GM23338 (cell line): ENCODE measurements at regions not wholly inside any gene's neighbourhood (a gene's known extent, or its start where the extent isn't known, plus 50 kb on each side); places are given as distances from the start of the nearest gene placed in this dataset.

Experiments used
- ATAC-seq: fragments of 200-7000 bp; cut with Tn5 transposase; 3 replicates; pipeline ENCODE4 v1.9.1; 2020
- DNase-seq: peaks from one replicate; pipeline ENCODE4 v3.0.0-alpha.2; 2015; ENCODE audit warnings: low spot score
- H2AFZ ChIP-seq: fragments of 200-600 bp; sonication (generic); 2 replicates; pipeline ENCODE4 v1.8.0; 2016; ENCODE audit warnings: antibody characterized with exemption, mild to moderate bottlenecking, moderate library complexity
- H3F3A ChIP-seq: fragments of 200-600 bp; sonication (generic); replicated peaks from 2 replicates; pipeline ENCODE4 v1.8.0; 2017; ENCODE audit warnings: antibody characterized with exemption, mixed run types, low read depth
- H3K27ac ChIP-seq: fragments of 200-600 bp; sonication (generic); 2 replicates; pipeline ENCODE4 v1.6.1; 2016; ENCODE audit warnings: low read depth
- H3K27me3 ChIP-seq: fragments of 200-600 bp; sonication (generic); 2 replicates; pipeline ENCODE4 v1.8.0; 2016; ENCODE audit warnings: mild to moderate bottlenecking, mixed run types, moderate library complexity; ENCODE audit not compliant: insufficient read depth
- H3K36me3 ChIP-seq: fragments of 200-600 bp; sonication (generic); 2 replicates; pipeline ENCODE4 v1.8.0; 2016; ENCODE audit warnings: mild to moderate bottlenecking; ENCODE audit not compliant: insufficient read depth
- H3K4me1 ChIP-seq: fragments of 200-600 bp; sonication (generic); 2 replicates; pipeline ENCODE4 v1.8.0; 2016; ENCODE audit warnings: mild to moderate bottlenecking, moderate library complexity; ENCODE audit not compliant: insufficient read depth
- H3K4me2 ChIP-seq: fragments of 200-600 bp; sonication (generic); 2 replicates; pipeline ENCODE4 v1.7.1; 2017; ENCODE audit warnings: mixed run types
- H3K4me3 ChIP-seq: fragments of 200-600 bp; sonication (generic); 2 replicates; pipeline ENCODE4 v1.6.1; 2016; ENCODE audit warnings: mixed run types
- H3K79me2 ChIP-seq: fragments of 200-600 bp; sonication (generic); replicated peaks from 2 replicates; pipeline ENCODE4 v1.8.0; 2017; ENCODE audit warnings: mild to moderate bottlenecking; ENCODE audit not compliant: insufficient read depth
- H3K9me2 ChIP-seq: fragments of 200-600 bp; sonication (generic); 2 replicates; pipeline ENCODE4 v1.8.0; 2017; ENCODE audit not compliant: insufficient read depth
- H4K20me1 ChIP-seq: fragments of 200-600 bp; sonication (generic); replicated peaks from 2 replicates; pipeline ENCODE4 v1.8.0; 2017; ENCODE audit warnings: mild to moderate bottlenecking; ENCODE audit not compliant: insufficient read depth
- H3K27ac Mint-ChIP-seq: 2 replicates; pipeline ENCODE4 v1.8.0; 2020; ENCODE audit warnings: inconsistent platforms, mild to moderate bottlenecking, moderate library complexity, mixed read lengths
- H3K27me3 Mint-ChIP-seq: 3 replicates; pipeline ENCODE4 v1.8.0; 2022; ENCODE audit warnings: low read depth, mild to moderate bottlenecking, moderate library complexity, mixed read lengths, inconsistent platforms; ENCODE audit not compliant: insufficient read depth, poor library complexity
- H3K36me3 Mint-ChIP-seq: 3 replicates; pipeline ENCODE4 v1.8.0; 2021; ENCODE audit warnings: low read depth, mild to moderate bottlenecking, inconsistent platforms, moderate library complexity, mixed read lengths
- H3K4me1 Mint-ChIP-seq: 3 replicates; pipeline ENCODE4 v1.8.0; 2020; ENCODE audit warnings: mild to moderate bottlenecking, inconsistent platforms, mixed read lengths
- H3K4me3 Mint-ChIP-seq: 3 replicates; pipeline ENCODE4 v1.8.0; 2021; ENCODE audit warnings: moderate library complexity, mild to moderate bottlenecking, inconsistent platforms, mixed read lengths
- H3K9me3 Mint-ChIP-seq: 3 replicates; pipeline ENCODE4 v1.8.0; 2020; ENCODE audit warnings: moderate library complexity, mild to moderate bottlenecking, inconsistent platforms, mixed read lengths
- CREB1 ChIP-seq: fragments of 250-450 bp; sonication (Bioruptor Pico); IDR thresholded peaks from 2 replicates; pipeline ENCODE4 v1.5.0; 2020; ENCODE audit warnings: low read depth, mild to moderate bottlenecking, moderate library complexity
- EZH2 ChIP-seq: fragments of 200-600 bp; sonication (generic); IDR thresholded peaks from one replicate; pipeline ENCODE4 v1.8.0; 2017; ENCODE audit warnings: antibody characterized with exemption, mild to moderate bottlenecking, low read depth; ENCODE audit not compliant: unreplicated experiment
- JUNB ChIP-seq: IDR thresholded peaks from one replicate; pipeline ENCODE4 v1.6.1; 2016; ENCODE audit warnings: antibody characterized with exemption; ENCODE audit not compliant: unreplicated experiment
- NANOG ChIP-seq: IDR thresholded peaks from 2 replicates; pipeline ENCODE4 v1.6.1; 2016; ENCODE audit warnings: antibody characterized with exemption, borderline replicate concordance
- ZNF331 ChIP-seq: fragments of 250-450 bp; sonication (Bioruptor Pico); IDR thresholded peaks from 2 replicates; pipeline ENCODE4 v1.5.0; 2020; ENCODE audit warnings: low read depth, mild to moderate bottlenecking, moderate library complexity
- TF ChIP-seq, protein P1 (sequence below): fragments of 250-450 bp; sonication (Bioruptor Pico); IDR thresholded peaks from 2 replicates; pipeline ENCODE4 v1.5.0; 2020; ENCODE audit warnings: mild to moderate bottlenecking, moderate library complexity
- TF ChIP-seq, protein P2 (sequence below): IDR thresholded peaks from one replicate; pipeline ENCODE4 v1.6.1; 2018; ENCODE audit warnings: antibody characterized with exemption; ENCODE audit not compliant: unreplicated experiment

DNA sequence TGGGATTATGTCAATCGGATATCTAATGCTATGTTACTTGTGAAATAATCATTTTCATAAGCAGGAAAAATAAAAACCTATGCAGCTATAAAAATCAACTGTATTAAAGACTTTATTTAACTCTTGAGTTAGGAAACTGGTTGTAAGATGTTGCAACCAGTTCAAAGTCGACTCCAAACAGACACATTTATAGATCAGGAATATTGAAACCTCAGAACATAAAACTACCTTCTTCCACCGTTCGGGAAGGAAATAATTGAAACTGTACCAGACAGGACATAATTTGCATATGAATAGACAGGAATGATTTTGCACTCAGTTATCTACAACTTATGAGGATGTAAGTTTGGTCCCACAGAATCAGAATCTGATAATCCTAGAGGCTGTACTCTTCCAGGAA lies 181.8 kb upstream of the STS start (continued):
- TF ChIP-seq, protein P1, sequence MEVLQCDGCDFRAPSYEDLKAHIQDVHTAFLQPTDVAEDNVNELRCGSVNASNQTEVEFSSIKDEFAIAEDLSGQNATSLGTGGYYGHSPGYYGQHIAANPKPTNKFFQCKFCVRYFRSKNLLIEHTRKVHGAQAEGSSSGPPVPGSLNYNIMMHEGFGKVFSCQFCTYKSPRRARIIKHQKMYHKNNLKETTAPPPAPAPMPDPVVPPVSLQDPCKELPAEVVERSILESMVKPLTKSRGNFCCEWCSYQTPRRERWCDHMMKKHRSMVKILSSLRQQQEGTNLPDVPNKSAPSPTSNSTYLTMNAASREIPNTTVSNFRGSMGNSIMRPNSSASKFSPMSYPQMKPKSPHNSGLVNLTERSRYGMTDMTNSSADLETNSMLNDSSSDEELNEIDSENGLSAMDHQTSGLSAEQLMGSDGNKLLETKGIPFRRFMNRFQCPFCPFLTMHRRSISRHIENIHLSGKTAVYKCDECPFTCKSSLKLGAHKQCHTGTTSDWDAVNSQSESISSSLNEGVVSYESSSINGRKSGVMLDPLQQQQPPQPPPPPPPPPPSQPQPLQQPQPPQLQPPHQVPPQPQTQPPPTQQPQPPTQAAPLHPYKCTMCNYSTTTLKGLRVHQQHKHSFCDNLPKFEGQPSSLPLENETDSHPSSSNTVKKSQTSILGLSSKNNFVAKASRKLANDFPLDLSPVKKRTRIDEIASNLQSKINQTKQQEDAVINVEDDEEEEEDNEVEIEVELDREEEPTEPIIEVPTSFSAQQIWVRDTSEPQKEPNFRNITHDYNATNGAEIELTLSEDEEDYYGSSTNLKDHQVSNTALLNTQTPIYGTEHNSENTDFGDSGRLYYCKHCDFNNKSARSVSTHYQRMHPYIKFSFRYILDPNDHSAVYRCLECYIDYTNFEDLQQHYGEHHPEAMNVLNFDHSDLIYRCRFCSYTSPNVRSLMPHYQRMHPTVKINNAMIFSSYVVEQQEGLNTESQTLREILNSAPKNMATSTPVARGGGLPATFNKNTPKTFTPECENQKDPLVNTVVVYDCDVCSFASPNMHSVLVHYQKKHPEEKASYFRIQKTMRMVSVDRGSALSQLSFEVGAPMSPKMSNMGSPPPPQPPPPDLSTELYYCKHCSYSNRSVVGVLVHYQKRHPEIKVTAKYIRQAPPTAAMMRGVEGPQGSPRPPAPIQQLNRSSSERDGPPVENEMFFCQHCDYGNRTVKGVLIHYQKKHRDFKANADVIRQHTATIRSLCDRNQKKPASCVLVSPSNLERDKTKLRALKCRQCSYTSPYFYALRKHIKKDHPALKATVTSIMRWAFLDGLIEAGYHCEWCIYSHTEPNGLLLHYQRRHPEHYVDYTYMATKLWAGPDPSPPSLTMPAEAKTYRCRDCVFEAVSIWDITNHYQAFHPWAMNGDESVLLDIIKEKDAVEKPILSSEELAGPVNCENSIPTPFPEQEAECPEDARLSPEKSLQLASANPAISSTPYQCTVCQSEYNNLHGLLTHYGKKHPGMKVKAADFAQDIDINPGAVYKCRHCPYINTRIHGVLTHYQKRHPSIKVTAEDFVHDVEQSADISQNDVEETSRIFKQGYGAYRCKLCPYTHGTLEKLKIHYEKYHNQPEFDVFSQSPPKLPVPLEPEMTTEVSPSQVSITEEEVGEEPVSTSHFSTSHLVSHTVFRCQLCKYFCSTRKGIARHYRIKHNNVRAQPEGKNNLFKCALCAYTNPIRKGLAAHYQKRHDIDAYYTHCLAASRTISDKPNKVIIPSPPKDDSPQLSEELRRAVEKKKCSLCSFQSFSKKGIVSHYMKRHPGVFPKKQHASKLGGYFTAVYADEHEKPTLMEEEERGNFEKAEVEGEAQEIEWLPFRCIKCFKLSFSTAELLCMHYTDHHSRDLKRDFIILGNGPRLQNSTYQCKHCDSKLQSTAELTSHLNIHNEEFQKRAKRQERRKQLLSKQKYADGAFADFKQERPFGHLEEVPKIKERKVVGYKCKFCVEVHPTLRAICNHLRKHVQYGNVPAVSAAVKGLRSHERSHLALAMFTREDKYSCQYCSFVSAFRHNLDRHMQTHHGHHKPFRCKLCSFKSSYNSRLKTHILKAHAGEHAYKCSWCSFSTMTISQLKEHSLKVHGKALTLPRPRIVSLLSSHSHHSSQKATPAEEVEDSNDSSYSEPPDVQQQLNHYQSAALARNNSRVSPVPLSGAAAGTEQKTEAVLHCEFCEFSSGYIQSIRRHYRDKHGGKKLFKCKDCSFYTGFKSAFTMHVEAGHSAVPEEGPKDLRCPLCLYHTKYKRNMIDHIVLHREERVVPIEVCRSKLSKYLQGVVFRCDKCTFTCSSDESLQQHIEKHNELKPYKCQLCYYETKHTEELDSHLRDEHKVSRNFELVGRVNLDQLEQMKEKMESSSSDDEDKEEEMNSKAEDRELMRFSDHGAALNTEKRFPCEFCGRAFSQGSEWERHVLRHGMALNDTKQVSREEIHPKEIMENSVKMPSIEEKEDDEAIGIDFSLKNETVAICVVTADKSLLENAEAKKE (CRISPR knock-in tag), result no peak
- TF ChIP-seq EZH2 (no peak), ZNF331 (no peak)

DNA sequence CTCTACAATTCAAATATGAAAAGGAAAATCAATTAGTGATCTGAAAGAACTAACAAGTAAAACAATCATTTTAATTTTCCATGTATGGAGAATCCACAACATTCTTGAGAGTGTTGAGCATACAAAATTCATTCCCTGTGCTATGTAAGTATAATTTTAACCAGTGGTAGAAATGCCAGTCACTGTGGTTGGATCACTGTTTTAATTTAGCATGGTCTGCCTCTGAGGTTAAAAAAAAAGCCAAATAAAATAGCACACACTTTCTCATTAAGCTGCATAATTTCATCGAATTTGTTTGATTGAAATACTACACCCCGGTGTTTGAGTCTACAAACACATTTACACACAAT lies 185.5 kb upstream of the STS start:
- Histone ChIP-seq H3K36me3 (no peaks in the 10 kb centered on the region), H3K4me3 (no peak overlapping the region), H4K20me1 (no peaks in the 10 kb centered on the region), H2AFZ (no peak overlapping the region), H3F3A (no peaks in the 10 kb centered on the region), H3K79me2 (no peaks in the 10 kb centered on the region), H3K9me2 (no peaks in the 10 kb centered on the region), H3K27me3 (no peaks in the 10 kb centered on the region), H3K4me1 (no peaks in the 10 kb centered on the region), H3K27ac (no peak overlapping the region), H3K4me2 (no peak overlapping the region)
- H3K4me3 Mint-ChIP-seq, result no peak overlapping the region
- DNase-seq (no peak), ATAC-seq (no peak)
- peaks cover 21% of the 10 kb centered on the region; the same call in 2 of the 3 replicates for H3K36me3 Mint-ChIP-seq
- no peak for TF ChIP-seq CREB1 (CRISPR knock-in tag)
- no peak for TF ChIP-seq EZH2
- TF ChIP-seq JUNB, result no peak
- no peak for TF ChIP-seq NANOG
- TF ChIP-seq ZNF331, result no peak
- TF ChIP-seq, protein P2, sequence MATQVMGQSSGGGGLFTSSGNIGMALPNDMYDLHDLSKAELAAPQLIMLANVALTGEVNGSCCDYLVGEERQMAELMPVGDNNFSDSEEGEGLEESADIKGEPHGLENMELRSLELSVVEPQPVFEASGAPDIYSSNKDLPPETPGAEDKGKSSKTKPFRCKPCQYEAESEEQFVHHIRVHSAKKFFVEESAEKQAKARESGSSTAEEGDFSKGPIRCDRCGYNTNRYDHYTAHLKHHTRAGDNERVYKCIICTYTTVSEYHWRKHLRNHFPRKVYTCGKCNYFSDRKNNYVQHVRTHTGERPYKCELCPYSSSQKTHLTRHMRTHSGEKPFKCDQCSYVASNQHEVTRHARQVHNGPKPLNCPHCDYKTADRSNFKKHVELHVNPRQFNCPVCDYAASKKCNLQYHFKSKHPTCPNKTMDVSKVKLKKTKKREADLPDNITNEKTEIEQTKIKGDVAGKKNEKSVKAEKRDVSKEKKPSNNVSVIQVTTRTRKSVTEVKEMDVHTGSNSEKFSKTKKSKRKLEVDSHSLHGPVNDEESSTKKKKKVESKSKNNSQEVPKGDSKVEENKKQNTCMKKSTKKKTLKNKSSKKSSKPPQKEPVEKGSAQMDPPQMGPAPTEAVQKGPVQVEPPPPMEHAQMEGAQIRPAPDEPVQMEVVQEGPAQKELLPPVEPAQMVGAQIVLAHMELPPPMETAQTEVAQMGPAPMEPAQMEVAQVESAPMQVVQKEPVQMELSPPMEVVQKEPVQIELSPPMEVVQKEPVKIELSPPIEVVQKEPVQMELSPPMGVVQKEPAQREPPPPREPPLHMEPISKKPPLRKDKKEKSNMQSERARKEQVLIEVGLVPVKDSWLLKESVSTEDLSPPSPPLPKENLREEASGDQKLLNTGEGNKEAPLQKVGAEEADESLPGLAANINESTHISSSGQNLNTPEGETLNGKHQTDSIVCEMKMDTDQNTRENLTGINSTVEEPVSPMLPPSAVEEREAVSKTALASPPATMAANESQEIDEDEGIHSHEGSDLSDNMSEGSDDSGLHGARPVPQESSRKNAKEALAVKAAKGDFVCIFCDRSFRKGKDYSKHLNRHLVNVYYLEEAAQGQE, result no peak
- peaks cover 3% of the 10 kb centered on the region for H3K27me3 Mint-ChIP-seq
- no peak overlapping the region for H3K27ac Mint-ChIP-seq
- peaks cover 6% of the 10 kb centered on the region for H3K4me1 Mint-ChIP-seq
- H3K9me3 Mint-ChIP-seq, result peaks cover 21% of the 10 kb centered on the region
